Activated naive CD4-positive, alpha-beta T cell treated with anti-CD3 and anti-CD28 coated beads, Interleukin-2, amount 50 U/mL, for 72 hours (primary cell): ENCODE measurements at regions not wholly inside any gene's neighbourhood (a gene's known extent, or its start where the extent isn't known, plus 50 kb on each side); places are given as distances from the start of the nearest gene placed in this dataset.

Experiments used
- ATAC-seq, 2 donors: fragments of 150-1000 bp; cut with Tn5 transposase; 2 replicates each; pipeline ENCODE4 v1.10.0; 2021; ENCODE audit warnings: mild to moderate bottlenecking in 2 of 2, moderate library complexity in 2 of 2
- DNase-seq, 2 donors: peaks; one replicate each; pipeline ENCODE4 v3.0.0; 2021 to 2022; ENCODE audit warnings: low spot score in 2 of 2
- H3K27ac Mint-ChIP-seq, 2 donors: one replicate each; pipeline ENCODE4 v1.8.0; 2022; ENCODE audit warnings: mild to moderate bottlenecking in 2 of 2, mixed read lengths in 2 of 2
- H3K36me3 Mint-ChIP-seq, 2 donors: one replicate each; pipeline ENCODE4 v1.8.0; 2022; ENCODE audit warnings: mixed read lengths in 2 of 2
- H3K9me3 Mint-ChIP-seq, 2 donors: one replicate each; pipeline ENCODE4 v1.8.0; 2022; ENCODE audit warnings: mixed read lengths in 2 of 2

DNA sequence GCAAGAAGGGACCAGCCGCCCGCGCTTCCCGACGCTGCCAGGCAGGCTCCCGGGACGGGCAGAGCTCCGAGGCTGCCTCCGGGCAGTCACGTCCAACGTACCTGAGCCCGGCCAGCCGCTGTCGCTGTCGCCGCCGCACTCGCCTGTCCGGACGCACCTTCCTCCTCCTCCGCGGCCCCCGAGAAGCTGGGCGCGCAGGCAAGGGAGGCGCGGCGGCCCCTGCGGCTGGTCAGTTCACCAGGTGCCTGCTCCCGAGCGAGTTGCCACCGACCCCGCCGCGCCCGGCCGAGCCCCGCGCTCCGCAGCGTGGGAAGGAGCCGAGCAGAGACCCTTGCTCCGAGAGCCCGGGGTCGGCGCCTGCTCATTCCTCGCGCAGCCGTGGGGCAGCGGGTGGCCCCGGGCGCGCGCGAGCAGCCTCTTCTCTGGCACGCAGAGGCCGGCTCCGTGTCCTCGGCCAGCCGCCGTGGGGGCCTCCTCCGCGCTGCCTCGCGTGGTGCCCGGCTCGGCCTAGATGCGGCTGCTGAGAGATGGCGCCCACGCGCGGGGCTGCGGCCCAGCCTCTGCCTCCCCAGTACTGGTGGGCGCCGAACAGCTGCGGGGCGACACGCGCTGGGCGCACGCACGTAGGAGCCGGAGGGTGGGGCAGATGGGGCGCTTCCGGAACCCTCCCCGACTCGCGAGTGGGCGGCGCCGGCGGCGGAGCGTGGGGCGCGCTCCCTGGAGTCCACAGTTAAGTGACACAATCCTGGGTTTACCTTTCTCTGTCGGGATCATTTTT lies 419.4 kb downstream of the UQCRFS1 start:
- no peak for DNase-seq
- H3K36me3 Mint-ChIP-seq: peaks cover 17 to 21% of the 10 kb centered on the region in 2 donors
- ATAC-seq: peak in 1 of 2 donors; percentile 18
- H3K27ac Mint-ChIP-seq: no peak overlapping the region
- H3K9me3 Mint-ChIP-seq: peaks cover 8 to 9% of the 10 kb centered on the region in 2 donors

DNA sequence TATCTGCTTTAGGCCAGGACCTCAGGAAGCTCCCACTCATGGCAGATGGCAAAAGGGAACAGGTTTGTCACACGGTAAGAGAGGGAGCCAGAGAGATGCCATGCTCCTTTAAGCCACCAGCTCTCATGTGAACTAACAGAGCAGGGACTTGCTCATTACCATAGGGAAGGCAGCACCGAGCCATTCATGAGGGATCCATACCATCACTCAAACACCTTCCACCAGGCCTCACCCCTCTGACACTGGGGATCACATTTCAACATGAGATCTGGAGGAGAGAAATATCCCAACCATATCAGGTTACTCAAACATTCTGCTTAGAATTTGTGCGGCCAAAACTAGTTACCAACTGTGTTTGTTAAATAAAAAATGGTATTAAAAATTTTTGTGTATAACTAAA lies 427.0 kb downstream of the UQCRFS1 start:
- no peak for DNase-seq
- peaks cover 0 to 16% of the 10 kb centered on the region in 2 donors for H3K36me3 Mint-ChIP-seq
- no peak overlapping the region for H3K27ac Mint-ChIP-seq
- peaks cover 17 to 25% of the 10 kb centered on the region in 2 donors for H3K9me3 Mint-ChIP-seq
- no peak for ATAC-seq

DNA sequence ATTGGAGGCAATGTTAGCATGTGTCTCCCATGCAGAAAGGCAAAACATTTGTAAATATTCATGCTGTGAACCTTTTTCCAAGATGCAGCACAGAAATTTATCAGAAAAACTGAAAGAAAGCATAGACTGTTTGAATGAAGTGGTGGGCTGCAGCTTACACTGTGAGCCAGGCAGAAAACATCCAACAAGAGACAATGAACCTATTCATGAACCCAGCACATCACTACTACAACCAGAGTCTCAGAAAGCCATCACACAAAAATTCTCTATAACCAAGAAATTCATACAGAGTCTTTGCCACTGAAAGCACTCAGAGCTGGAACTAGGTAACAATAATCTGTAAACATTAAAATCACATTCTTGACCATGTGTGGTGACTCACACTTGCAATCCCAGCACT lies 448.9 kb downstream of the UQCRFS1 start:
- Mint-ChIP-seq H3K9me3 (peaks cover 12 to 17% of the 10 kb centered on the region in 2 donors), H3K27ac (no peak overlapping the region), H3K36me3 (peaks cover 0 to 22% of the 10 kb centered on the region in 2 donors)
- DNase-seq (no peak), ATAC-seq (no peak)

DNA sequence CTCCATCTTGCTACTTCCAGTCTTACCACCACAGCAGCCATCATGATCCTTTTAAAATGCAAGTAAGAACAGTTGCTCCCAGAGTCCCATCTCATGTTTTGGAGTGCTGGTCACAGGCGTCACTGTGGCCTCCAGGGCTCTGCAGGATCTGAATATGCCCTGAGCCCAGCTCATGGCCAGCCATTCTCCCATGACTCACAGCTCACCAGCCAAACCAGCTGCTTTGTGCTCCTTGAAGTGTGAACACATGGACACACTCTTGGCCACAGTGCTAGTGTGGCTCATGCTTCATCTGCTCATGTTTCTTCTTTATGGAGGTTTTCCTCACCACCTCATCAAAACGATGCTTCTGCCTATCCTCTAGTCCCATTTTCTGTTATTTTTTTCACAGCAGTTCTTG lies 466.5 kb downstream of the UQCRFS1 start:
- ATAC-seq (no peak), DNase-seq (no peak)
- no peak overlapping the region for H3K27ac Mint-ChIP-seq
- H3K9me3 Mint-ChIP-seq: no peaks in the 10 kb centered on the region
- no peaks in the 10 kb centered on the region for H3K36me3 Mint-ChIP-seq

GRCh38 chr19:28744943-28745342 lies 468.0 kb downstream of the UQCRFS1 start:
- no peak overlapping the region for H3K27ac Mint-ChIP-seq
- no peak for ATAC-seq
- no peak for DNase-seq
- H3K9me3 Mint-ChIP-seq: no peaks in the 10 kb centered on the region
- no peaks in the 10 kb centered on the region for H3K36me3 Mint-ChIP-seq

DNA sequence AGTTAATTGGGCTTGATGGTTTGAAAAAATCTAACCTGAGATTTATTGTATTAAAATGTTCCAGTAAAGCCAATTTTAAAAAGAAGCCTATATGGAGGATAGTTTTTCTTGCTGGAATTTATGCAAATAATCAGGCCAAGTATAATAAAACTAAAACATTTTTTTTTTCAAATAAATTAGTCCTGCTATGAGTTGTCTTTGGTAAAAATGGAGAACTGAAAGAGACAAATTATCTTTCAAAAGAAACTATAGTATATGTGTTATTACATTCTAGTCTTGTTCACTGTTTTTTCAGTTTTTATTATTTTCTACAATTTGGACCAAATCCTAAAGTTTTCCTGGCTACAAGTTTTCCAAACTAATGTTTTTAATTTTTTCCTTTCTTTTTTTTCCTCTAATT lies 468.9 kb downstream of the UQCRFS1 start:
- Mint-ChIP-seq H3K36me3 (no peaks in the 10 kb centered on the region), H3K9me3 (no peaks in the 10 kb centered on the region), H3K27ac (no peak overlapping the region)
- no peak for DNase-seq
- no peak for ATAC-seq

GRCh38 chr19:28737021-28737895 lies 475.7 kb downstream of the UQCRFS1 start:
- H3K9me3 Mint-ChIP-seq: no peaks in the 10 kb centered on the region
- peak in 1 of 2 donors; percentile 7 for DNase-seq
- peak overlapping the region in 1 of 2 donors; percentile 44 for H3K27ac Mint-ChIP-seq

DNA sequence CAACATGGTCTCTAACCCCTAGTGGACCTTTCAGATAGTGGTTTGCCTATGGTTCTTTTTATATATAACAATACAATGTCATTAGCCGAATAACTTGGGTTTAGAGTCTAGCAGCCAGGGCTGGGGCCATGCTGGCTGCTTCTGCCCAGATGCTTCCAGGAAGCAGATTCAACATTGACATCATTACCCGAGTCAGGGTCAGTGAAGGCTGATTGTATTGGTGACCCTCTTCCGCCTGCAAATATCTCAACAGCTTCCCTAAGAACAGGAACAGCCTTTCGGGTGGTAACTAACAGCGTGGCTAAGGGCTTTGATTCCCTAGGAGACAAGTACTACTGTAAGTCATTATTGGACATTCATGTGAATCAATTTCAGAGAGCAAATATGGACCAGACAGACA lies 476.4 kb downstream of the UQCRFS1 start:
- Mint-ChIP-seq H3K36me3 (no peaks in the 10 kb centered on the region), H3K9me3 (no peaks in the 10 kb centered on the region), H3K27ac (peak overlapping the region in 1 of 2 donors; percentile 44)
- DNase-seq (no peak), ATAC-seq (no peak)

More at GRCh38 chr19:28737021-28737895, 475.7 kb downstream of the UQCRFS1 start:
- H3K36me3 Mint-ChIP-seq: no peaks in the 10 kb centered on the region
- ATAC-seq: peak; percentile 58 to 72

- peaks cover 0 to 5% of the 10 kb centered on the region in 2 donors for H3K36me3 Mint-ChIP-seq
- ATAC-seq (no peak), DNase-seq (no peak)
- H3K9me3 Mint-ChIP-seq: no peaks in the 10 kb centered on the region
- H3K27ac Mint-ChIP-seq: no peak overlapping the region
Measured at GRCh38 chr19:28731577-28731976, 481.4 kb downstream of the UQCRFS1 start.

- no peak for ATAC-seq
- Mint-ChIP-seq H3K36me3 (peaks cover 0 to 5% of the 10 kb centered on the region in 2 donors), H3K9me3 (no peaks in the 10 kb centered on the region)
Measured at GRCh38 chr19:28730791-28731512, 482.0 kb downstream of the UQCRFS1 start.

DNA sequence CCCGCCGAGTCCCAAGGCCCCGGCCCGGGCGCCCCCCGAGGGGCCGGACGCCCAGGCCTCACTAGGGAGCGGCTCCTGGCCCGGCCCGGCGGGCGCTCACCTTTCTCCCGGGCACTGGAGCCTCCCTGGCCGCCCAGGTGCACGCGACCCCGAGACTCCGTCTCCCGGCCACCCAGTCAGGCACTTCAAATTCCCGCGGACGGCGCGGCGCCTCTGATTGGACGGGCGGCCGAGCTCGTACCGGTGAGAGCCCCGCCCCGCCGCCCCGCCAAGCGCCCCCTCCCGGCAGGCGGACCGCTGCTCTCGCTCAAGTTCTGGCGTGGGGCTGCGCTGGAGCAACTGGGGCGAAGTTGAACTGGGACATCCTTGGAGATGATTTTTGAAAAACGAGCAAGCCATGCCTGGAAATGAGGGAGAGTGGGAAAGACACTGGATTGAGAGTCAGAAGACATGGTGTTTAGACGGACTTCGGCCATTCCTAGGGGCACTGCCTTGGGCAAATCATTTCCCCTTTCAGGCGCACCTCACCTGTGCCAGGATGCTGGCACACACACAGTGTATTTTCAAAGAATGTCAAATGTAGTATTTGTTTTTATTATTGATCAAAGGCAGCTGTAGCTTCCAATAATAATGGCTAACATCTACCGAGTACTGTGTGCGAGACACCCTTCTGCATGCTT lies 485.3 kb downstream of the UQCRFS1 start:
- peaks cover 0 to 5% of the 10 kb centered on the region in 2 donors for H3K36me3 Mint-ChIP-seq
- DNase-seq: no peak
- H3K9me3 Mint-ChIP-seq: no peaks in the 10 kb centered on the region
- ATAC-seq: peak in 1 of 2 donors; percentile 31
- no peak overlapping the region for H3K27ac Mint-ChIP-seq

More at GRCh38 chr19:28730791-28731512, 482.0 kb downstream of the UQCRFS1 start:
- H3K27ac Mint-ChIP-seq: no peak overlapping the region
- DNase-seq: no peak

DNA sequence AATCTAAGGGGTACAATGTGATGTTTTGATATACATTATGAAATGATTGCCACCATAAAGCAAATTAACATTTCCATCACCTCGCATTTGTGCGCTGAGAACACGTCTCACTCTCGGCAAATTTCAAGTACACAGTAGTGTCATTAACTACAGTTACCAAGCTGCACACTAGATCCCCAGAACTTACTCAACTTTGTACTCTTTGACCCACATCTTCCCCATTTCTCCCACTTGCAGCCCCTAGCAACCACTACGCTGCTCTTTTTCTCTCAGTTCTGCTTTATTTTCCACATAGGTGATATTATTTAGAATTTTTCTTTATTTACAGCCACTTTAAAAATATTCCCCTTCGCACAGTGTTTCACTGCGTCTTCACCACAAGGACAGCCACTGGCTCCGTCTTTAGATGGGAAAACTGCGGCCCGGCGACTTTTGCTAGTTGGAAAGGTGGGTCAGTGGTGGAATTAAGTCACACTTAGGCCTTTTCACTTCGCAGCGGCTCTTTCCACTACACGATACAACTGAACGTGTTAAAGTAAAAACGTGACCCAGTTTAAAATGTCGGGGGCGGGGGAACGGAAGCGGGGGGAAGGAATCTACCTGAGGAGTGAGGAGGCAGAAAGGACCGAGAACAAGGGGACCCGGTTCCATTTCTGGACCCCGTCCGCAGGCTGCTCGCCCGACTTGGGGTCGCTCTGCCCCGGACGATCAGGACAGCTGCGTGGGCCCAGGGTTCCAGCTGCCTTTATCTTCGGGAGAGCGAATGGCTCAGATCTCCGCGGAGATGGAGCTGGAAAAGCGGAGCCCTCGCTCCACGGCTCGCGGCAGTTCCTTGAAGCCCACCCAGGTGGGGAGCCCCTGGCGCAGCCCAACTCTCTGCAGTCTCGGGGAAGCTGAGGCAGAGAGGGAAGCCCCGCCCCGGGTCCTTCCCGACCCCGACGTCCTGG lies 486.1 kb downstream of the UQCRFS1 start:
- no peak overlapping the region for H3K27ac Mint-ChIP-seq
- H3K36me3 Mint-ChIP-seq: peaks cover 0 to 5% of the 10 kb centered on the region in 2 donors
- no peaks in the 10 kb centered on the region for H3K9me3 Mint-ChIP-seq
- ATAC-seq (no peak), DNase-seq (no peak)

DNA sequence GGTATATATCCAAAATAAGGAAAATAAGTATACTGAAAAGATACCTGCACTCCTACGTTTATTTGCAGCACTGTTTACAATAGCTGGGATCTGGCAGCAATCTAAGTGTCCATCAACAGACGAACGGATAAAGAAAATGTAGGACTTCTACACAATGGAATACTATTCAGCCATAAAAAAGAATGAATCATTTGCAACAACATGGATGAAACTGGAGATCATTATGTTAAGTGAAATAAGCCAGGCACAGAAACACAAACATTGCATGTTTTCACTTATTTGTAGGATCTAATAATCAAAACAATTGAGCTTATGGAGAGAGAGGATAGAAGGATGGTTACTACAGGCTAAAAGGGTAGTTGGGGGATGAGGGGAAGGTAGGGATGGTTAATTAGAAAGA lies 494.0 kb downstream of the UQCRFS1 start:
- H3K27ac Mint-ChIP-seq: no peak overlapping the region
- no peak for DNase-seq
- no peak for ATAC-seq
- H3K9me3 Mint-ChIP-seq: no peaks in the 10 kb centered on the region
- H3K36me3 Mint-ChIP-seq: no peaks in the 10 kb centered on the region

DNA sequence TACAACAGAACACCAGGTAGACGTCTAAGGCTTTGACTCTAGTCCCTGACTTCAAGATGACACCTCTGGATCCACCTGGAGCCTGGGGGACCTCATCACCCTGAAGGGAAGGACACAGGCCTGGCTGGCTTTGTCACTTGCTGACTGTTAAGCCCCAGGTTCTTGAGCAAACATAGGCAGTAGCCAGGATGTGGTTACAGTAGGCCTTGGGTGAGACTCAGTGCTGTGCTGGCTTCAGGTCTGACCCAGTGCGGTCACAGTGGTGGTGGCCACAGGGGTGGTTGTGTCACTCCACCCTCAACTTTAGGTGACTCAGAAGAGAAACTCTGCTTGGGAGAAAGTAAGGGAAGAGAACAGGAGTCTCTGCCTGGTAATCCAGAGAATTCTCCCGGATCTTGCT lies 497.8 kb downstream of the UQCRFS1 start:
- no peak overlapping the region for H3K27ac Mint-ChIP-seq
- ATAC-seq: peak in 1 of 2 donors; percentile 39

GRCh38 chr19:28711411-28711810 lies 501.5 kb downstream of the UQCRFS1 start:
- Mint-ChIP-seq H3K27ac (no peak overlapping the region), H3K36me3 (no peaks in the 10 kb centered on the region), H3K9me3 (no peaks in the 10 kb centered on the region)
- DNase-seq (no peak), ATAC-seq (no peak)

More for the DNA sequence above, 497.8 kb downstream of the UQCRFS1 start:
- Mint-ChIP-seq H3K36me3 (no peaks in the 10 kb centered on the region), H3K9me3 (no peaks in the 10 kb centered on the region)
- DNase-seq: no peak
